Activated CD4-positive, alpha-beta T cell treated with anti-CD3 and anti-CD28 coated beads, Interleukin-10, Interleukin-2, amounts not matched to agents 100 ng/mL and 50 ng/mL, durations not matched to agents 16 hours and 8 hours (primary cell): ENCODE measurements at regions not wholly inside any gene's neighbourhood (a gene's known extent, or its start where the extent isn't known, plus 50 kb on each side); places are given as distances from the start of the nearest gene placed in this dataset.
"Not testable (repeated sequence)": the region's sequence is repeated elsewhere in the genome, so short reads cannot be mapped to it uniquely, and the experiment has no call there.

Experiments used
- DNase-seq: peaks from one replicate; pipeline ENCODE4 v3.0.0-alpha.2; 2020

DNA sequence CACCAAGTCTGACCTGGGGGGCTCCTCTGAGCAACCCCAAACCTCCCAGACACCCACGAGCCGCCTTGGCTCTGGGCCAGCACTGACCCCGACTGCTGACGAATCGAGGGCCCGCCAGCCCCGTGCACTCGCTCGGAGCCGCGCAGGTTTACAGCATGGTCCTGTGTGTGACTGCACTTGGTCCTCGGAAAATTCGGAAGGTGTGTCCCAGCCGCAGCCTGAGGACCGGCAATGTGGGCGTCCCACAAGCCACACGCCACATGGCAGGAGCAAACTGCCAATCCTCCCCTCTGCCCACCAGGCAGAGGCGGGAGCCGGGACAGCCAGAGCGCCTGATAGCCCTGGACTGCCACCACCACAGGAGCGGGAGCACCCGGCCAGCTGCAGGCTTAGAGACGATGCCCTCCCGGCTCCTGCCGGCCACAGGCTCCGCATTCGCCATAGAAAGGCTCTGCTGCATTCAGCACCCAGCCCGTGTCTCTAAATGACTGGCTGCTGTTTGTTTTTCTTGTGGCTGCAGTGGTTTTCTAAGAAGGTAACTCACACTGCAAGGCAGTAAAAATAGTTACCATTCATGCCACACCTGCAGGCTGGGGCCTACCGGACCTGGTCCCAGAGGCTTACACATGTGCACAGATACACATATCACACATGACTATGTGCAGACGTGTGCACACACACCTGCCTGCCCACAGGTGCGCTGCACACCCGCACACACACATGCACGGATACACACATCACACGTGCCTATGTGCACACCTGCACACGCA lies 5415.3 kb upstream of the TPTE start:
- peak; percentile 76 for DNase-seq

- DNase-seq, result not testable (repeated sequence)
Measured at GRCh38 chr21:5106767-5107464, 5414.5 kb upstream of the TPTE start.

DNA sequence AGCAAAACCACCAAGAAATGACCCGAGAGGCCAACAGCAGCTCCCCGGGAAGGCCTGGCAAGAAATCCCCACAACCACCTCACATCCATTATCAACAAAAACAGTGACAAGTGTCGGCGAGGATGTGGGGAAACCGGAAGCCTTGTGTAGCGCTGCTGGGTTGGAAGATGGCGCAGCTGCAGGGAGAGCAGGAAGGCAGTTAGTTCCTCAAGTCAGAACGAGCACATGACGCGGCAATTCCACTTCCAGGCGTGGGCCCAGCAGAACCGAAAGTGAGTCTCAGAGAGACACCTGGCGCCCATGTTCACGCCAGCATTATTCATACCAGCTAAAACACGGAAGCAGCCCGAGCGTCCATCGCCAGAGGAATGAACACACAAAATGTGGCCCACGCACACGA lies 5413.7 kb upstream of the TPTE start:
- DNase-seq, result not testable (repeated sequence)

GRCh38 chr21:5108048-5108775 lies 5413.2 kb upstream of the TPTE start:
- not testable (repeated sequence) for DNase-seq

- DNase-seq, result not testable (repeated sequence)
Measured at GRCh38 chr21:5111197-5111596, 5410.2 kb upstream of the TPTE start.

GRCh38 chr21:5113092-5113491 lies 5408.3 kb upstream of the TPTE start:
- DNase-seq, result not testable (repeated sequence)

- DNase-seq, result not testable (repeated sequence)
Measured at GRCh38 chr21:5114468-5114867, 5406.9 kb upstream of the TPTE start.

GRCh38 chr21:5114893-5115645 lies 5406.3 kb upstream of the TPTE start:
- DNase-seq, result not testable (repeated sequence)

- not testable (repeated sequence) for DNase-seq
Measured at GRCh38 chr21:5115646-5116343, 5405.6 kb upstream of the TPTE start.

DNA sequence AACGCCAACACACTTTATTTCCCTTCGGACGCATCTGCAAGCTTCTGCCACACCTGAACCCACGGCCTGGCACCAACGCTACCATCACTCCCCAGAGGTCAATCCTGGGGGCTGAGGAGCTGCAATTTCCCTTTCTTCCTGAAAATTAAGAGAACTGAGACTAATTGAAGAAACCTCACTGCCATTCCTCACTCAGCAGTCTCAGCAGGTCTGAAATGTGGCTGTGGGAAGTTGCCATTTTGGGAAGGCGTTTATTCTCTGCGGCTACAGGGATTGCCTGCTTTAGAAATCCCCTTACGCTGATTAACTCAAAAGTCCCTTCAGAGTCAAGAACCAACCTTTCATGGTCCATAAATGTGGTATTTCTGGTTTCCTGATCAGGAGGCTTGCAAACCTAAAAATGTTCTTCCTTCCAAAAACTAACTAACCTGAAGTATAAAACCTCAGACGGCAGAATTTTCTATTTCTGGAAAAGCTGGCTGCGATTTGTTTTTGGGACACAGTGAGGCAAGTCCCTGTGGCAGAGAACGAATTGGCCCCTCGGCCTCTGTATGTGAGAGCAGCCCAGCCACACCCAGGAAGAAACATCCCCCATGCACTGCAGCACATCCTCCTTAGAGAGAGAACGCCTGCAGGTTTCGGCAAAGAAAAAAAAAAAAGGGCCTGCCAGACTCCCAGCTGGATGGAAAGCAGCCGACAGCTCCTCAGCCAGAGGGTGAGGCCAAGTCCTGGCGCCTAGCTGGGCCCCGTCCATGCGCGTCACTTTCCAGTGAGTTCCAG lies 5404.8 kb upstream of the TPTE start:
- DNase-seq, result not testable (repeated sequence)

DNA sequence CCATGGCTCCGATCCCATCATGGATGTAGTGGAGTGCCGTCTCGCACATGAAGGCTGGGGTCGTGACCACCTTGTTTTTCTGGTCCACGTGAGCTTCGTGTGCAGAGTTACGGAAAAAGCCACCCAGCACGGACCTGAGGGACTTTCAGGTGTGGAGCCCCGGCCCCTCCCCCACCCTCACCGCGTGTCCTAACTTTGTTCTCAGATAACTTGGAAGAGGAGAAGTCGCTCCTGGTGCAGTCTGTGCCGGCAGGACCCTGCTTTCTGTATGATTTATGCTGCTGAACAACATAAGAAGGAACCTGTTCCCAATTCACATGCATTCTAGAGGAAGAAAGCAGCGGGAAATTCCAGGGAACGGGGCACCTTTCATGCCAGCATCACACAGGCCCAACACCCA lies 5404.2 kb upstream of the TPTE start:
- DNase-seq, result not testable (repeated sequence)

- DNase-seq, result not testable (repeated sequence)
Measured at GRCh38 chr21:5117666-5118295, 5403.6 kb upstream of the TPTE start.

DNA sequence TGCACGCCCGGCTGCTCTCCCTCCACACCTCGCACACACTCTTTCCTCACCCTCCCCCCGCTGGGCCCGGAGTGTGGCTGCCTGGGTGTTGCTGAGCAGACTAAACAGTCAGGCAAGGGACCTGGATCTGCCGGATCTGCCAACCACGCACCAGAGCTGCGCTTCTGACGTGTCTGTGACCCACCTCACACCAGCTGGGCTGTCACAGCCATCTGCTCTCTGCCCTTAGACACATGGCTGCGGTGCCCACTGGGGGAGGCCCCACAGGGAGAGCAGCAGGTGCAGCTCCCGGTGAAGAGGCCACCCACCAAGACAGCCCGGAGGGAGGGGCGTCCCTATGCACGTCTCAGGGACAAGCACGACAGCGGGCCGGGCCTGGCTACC lies 5403.1 kb upstream of the TPTE start:
- peak; percentile 63 for DNase-seq

- not testable (repeated sequence) for DNase-seq
Measured at GRCh38 chr21:5119179-5119578, 5402.2 kb upstream of the TPTE start.

- not testable (repeated sequence) for DNase-seq
Measured at GRCh38 chr21:5121399-5121798, 5400.0 kb upstream of the TPTE start.

DNA sequence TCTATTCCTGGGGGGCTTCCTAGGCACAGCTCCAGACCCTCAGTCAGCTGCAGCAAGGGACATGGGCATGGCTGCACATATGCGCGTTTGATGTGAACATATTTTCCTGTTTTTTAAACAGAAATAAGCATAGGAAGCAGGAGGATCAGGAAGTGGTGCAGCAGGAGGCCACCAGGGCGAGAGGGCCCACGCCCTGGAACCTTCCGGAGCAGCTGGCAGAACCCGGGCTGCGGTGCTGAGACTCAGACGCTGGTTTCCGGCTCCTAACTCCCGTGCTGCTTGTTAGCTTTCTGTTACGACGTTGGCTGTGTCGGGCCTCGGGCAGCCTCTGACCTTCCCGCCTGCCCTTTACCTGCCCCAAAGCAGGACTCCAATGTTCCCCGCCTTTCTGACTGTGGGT lies 5399.5 kb upstream of the TPTE start:
- not testable (repeated sequence) for DNase-seq

- DNase-seq, result peak; percentile 82
Measured at GRCh38 chr21:5123655-5124054, 5397.7 kb upstream of the TPTE start.

GRCh38 chr21:5128261-5128660 lies 5393.1 kb upstream of the TPTE start:
- peak; percentile 99 for DNase-seq

- not testable (repeated sequence) for DNase-seq
Measured at GRCh38 chr21:5133824-5134223, 5387.6 kb upstream of the TPTE start.

DNA sequence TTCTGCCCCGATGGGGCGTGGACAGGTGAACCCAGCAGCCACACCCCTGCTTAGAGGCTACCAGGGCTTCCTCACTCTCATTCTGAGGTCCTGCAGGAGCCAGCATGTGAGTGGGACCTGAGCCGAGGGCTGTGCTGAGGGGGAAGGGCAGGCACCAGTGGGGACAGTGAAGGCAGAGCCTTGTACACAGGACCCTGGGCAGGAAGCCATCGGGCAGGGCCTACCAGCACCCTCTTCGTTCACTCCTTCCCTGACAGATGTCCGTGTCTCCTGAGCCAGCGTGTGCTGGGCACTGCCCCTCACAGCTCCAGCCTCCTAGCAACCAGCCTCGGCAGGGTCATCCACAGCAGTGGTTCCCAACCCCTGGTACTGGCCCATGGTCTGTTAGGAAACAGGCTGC lies 5385.0 kb upstream of the TPTE start:
- not testable (repeated sequence) for DNase-seq

GRCh38 chr21:5137006-5137405 lies 5384.4 kb upstream of the TPTE start:
- not testable (repeated sequence) for DNase-seq
